ENCODE measurements at regions not wholly inside any gene's neighbourhood (a gene's known extent, or its start where the extent isn't known, plus 50 kb on each side); places are given as distances from the start of the nearest gene placed in this dataset.

DNA sequence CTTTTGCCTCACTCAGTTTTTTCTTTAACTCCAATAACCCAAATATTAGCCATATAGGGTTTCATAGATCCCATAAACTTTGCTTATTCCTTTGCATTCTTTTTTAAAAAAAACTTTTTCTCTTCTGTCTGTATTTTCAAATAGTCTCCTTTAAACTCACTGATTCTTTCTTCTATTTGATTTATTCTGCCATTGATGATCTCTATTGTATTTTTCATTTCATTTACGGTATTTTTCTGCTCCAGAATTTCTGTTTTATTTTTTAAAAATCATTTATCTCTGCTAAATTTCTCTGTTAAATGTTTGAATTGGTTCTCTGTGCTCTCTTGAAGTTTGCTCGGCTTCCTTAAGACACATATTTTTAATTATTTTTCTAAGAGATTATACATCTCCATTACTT lies 573.3 kb upstream of the MAN1A1 start:
- Histone ChIP-seq H3K4me3 (ENCODE audit: low read length in 3 of 3) (no peak overlapping the region), H3K9me3 (ENCODE audit: control insufficient read depth in 2 of 3, insufficient read depth in 1 of 3, low read length in 3 of 3) (peaks cover 0 to 29% (median 5%) of the 10 kb centered on the region in 3 donors), H3K27me3 (ENCODE audit: control insufficient read depth, insufficient read depth, low read length) (no peaks in the 10 kb centered on the region), H3K27ac (ENCODE audit: low read depth in 2 of 2, low read length in 2 of 2) (no peak overlapping the region), H3K9ac (ENCODE audit: low read length in 3 of 3) (no peak overlapping the region), H3K4me1 (ENCODE audit: control insufficient read depth in 2 of 3, insufficient read depth in 2 of 3, low read depth in 1 of 3, low read length in 3 of 3) (no peaks in the 10 kb centered on the region), H3K36me3 (ENCODE audit: control insufficient read depth in 2 of 3, insufficient read depth in 3 of 3, low read length in 3 of 3) (no peaks in the 10 kb centered on the region)
- no peak for DNase-seq
- no peak for FAIRE-seq
- TF ChIP-seq, protein P1, sequence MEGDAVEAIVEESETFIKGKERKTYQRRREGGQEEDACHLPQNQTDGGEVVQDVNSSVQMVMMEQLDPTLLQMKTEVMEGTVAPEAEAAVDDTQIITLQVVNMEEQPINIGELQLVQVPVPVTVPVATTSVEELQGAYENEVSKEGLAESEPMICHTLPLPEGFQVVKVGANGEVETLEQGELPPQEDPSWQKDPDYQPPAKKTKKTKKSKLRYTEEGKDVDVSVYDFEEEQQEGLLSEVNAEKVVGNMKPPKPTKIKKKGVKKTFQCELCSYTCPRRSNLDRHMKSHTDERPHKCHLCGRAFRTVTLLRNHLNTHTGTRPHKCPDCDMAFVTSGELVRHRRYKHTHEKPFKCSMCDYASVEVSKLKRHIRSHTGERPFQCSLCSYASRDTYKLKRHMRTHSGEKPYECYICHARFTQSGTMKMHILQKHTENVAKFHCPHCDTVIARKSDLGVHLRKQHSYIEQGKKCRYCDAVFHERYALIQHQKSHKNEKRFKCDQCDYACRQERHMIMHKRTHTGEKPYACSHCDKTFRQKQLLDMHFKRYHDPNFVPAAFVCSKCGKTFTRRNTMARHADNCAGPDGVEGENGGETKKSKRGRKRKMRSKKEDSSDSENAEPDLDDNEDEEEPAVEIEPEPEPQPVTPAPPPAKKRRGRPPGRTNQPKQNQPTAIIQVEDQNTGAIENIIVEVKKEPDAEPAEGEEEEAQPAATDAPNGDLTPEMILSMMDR (IDR thresholded peaks at IDR 0.05; ENCODE audit: borderline replicate concordance, extremely low read depth, insufficient read depth), result no peak
- intact Hi-C loops (cut with DNase I), result no loop called here

DNA sequence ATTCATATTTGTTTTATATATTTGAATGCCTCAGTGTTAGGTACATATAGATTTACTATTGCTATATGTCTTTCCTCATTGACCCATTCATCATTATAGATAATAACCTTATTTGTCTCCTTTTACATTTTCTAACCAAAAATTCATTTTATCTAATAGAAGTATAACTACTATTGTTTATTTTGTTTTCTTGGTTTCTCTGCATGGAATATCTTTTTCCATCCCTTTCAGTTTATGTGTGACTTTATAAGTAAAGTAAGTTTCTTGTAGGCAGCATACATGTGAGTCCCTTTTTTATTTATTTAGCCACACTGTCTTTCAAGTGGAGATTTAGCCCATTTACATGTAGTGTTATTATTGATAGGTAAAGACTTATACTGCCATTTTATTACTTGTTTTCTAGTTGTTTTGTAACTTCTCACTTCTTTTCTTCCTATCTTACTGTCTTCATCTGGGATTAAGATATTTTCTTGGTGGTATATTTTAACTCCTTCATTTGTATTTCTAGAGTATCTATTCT lies 572.0 kb upstream of the MAN1A1 start:
- Histone ChIP-seq H3K27ac (ENCODE audit: low read depth in 2 of 2, low read length in 2 of 2) (no peak overlapping the region), H3K36me3 (ENCODE audit: control insufficient read depth in 2 of 3, insufficient read depth in 3 of 3, low read length in 3 of 3) (no peaks in the 10 kb centered on the region), H3K9me3 (ENCODE audit: control insufficient read depth in 2 of 3, insufficient read depth in 1 of 3, low read length in 3 of 3) (peaks cover 0 to 29% (median 5%) of the 10 kb centered on the region in 3 donors), H3K4me3 (ENCODE audit: low read length in 3 of 3) (no peak overlapping the region), H3K9ac (ENCODE audit: low read length in 3 of 3) (no peak overlapping the region), H3K4me1 (ENCODE audit: control insufficient read depth in 2 of 3, insufficient read depth in 2 of 3, low read depth in 1 of 3, low read length in 3 of 3) (no peaks in the 10 kb centered on the region), H3K27me3 (ENCODE audit: control insufficient read depth, insufficient read depth, low read length) (no peaks in the 10 kb centered on the region)
- no peak for DNase-seq
- FAIRE-seq, result peak; percentile 32
- TF ChIP-seq, protein P1 (IDR thresholded peaks at IDR 0.05; ENCODE audit: borderline replicate concordance, extremely low read depth, insufficient read depth), result no peak
- intact Hi-C loops (cut with DNase I), result no loop called here

DNA sequence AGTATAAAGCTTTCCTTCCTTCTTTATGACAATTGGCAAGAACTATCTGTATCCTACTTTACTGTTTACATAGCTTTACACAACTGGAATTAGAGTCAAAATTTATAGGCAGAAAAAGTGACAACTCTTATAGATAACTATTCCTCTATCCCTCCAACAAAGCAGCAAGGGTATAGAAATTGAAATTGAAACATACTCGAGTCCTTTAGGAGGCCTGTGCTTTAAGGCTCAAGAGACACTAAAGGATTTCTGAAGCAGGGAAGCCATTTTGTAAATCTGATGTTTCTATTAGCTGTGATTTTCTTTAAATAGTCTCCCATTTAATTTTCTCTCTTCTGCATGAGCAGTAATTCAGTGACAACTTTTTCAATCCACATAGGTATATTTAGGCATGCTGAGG lies 567.6 kb upstream of the MAN1A1 start:
- intact Hi-C loops (cut with DNase I), result no loop called here
- no peaks in the 10 kb centered on the region for H3K4me1 ChIP-seq (ENCODE audit: control insufficient read depth in 2 of 3, insufficient read depth in 2 of 3, low read depth in 1 of 3, low read length in 3 of 3)
- DNase-seq, result no peak
- H3K27ac ChIP-seq (ENCODE audit: low read depth in 2 of 2, low read length in 2 of 2), result no peak overlapping the region
- TF ChIP-seq, protein P1 (IDR thresholded peaks at IDR 0.05; ENCODE audit: borderline replicate concordance, extremely low read depth, insufficient read depth), result no peak
- peaks cover 0 to 18% (median 2%) of the 10 kb centered on the region in 3 donors for H3K9me3 ChIP-seq (ENCODE audit: control insufficient read depth in 2 of 3, insufficient read depth in 1 of 3, low read length in 3 of 3)
- H3K9ac ChIP-seq (ENCODE audit: low read length in 3 of 3), result no peak overlapping the region
- no peak overlapping the region for H3K4me3 ChIP-seq (ENCODE audit: low read length in 3 of 3)
- no peaks in the 10 kb centered on the region for H3K36me3 ChIP-seq (ENCODE audit: control insufficient read depth in 2 of 3, insufficient read depth in 3 of 3, low read length in 3 of 3)
- no peaks in the 10 kb centered on the region for H3K27me3 ChIP-seq (ENCODE audit: control insufficient read depth, insufficient read depth, low read length)
- FAIRE-seq, result no peak

DNA sequence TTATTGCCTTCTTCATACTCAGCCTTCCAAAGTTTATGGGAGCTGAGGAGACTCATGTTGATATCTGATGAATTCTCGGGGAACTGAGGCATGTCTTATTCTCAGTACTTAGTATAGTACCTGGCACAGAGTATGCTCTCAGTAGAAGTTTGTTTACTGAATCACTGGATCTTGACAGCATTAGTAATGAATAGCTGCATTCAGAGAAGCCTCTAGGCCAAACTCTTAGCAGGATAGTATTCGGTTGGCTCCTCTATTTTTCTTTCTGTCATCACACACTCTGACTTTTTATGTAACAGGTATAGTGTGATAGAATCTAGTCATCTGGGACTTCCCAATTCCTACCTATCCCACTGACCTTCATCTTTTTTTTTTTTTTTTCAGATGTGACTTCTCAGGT lies 566.4 kb upstream of the MAN1A1 start:
- no peaks in the 10 kb centered on the region for H3K4me1 ChIP-seq (ENCODE audit: control insufficient read depth in 2 of 3, insufficient read depth in 2 of 3, low read depth in 1 of 3, low read length in 3 of 3)
- H3K9me3 ChIP-seq (ENCODE audit: control insufficient read depth in 2 of 3, insufficient read depth in 1 of 3, low read length in 3 of 3), result peaks cover 0 to 9% (median 0%) of the 10 kb centered on the region in 3 donors
- FAIRE-seq (no peak), DNase-seq (no peak)
- TF ChIP-seq, protein P1 (IDR thresholded peaks at IDR 0.05; ENCODE audit: borderline replicate concordance, extremely low read depth, insufficient read depth), result no peak
- H3K27ac ChIP-seq (ENCODE audit: low read depth in 2 of 2, low read length in 2 of 2), result no peak overlapping the region
- no peaks in the 10 kb centered on the region for H3K36me3 ChIP-seq (ENCODE audit: control insufficient read depth in 2 of 3, insufficient read depth in 3 of 3, low read length in 3 of 3)
- intact Hi-C loops (cut with DNase I), result no loop called here
- no peaks in the 10 kb centered on the region for H3K27me3 ChIP-seq (ENCODE audit: control insufficient read depth, insufficient read depth, low read length)
- H3K4me3 ChIP-seq (ENCODE audit: low read length in 3 of 3), result no peak overlapping the region
- no peak overlapping the region for H3K9ac ChIP-seq (ENCODE audit: low read length in 3 of 3)

All from kidney (tissue), 13 donors.